22Rv1 (cell line): ENCODE measurements at regions not wholly inside any gene's neighbourhood (a gene's known extent, or its start where the extent isn't known, plus 50 kb on each side); places are given as distances from the start of the nearest gene placed in this dataset.

ENCODE experiments used
- H3K27ac ChIP-seq: fragments of 450-650 bp; 2 replicates; pipeline ENCODE4 v1.5.1; 2017
- ZFX ChIP-seq: fragments of 450-650 bp; IDR thresholded peaks from 2 replicates; pipeline ENCODE4 v1.6.1; 2017; ENCODE audit warnings: antibody characterized with exemption, borderline replicate concordance
- TF ChIP-seq, protein P1 (sequence below): fragments of 450-650 bp; IDR thresholded peaks from 2 replicates; pipeline ENCODE4 v1.5.1; 2017; ENCODE audit warnings: mild to moderate bottlenecking

DNA sequence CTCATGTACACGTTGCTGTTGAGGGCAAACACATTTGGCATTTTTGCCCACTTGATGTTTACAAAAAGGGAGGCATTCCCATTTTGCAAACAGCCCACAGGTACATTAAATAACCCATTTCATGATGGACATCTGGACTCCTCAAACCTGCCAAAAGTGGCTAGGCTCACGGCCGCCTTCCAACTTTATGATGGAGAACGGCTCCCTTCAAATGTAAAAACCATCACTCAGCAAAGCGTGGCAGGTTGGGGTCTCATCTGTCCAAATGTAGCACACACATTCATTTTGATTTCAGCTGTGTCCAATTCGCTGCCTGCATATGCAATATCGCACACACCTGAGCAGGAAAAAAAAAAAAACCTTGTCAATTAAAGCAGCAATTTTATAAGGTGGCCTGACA lies 417.8 kb downstream of the TMEM114 start:
- H3K27ac ChIP-seq, result no peak overlapping the region

DNA sequence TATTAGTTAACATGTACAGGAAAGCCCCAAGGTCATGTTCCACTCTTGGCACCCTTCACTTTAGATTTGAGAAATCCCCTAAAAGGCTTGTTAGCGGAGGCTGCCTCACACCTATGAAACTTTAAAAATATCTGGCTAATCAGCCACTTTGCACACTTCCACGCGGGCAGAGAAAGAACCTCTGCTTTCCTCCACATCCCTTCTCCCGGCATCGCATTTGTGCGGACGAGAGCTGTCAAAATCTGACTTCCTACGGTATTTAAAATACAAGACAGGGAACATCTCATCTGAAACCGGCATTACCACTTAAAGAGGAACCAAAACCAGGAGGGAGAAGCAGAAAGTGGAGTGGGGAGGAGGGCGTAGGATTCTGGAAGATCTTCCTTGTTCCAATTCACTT lies 422.3 kb downstream of the TMEM114 start:
- TF ChIP-seq, protein P1, sequence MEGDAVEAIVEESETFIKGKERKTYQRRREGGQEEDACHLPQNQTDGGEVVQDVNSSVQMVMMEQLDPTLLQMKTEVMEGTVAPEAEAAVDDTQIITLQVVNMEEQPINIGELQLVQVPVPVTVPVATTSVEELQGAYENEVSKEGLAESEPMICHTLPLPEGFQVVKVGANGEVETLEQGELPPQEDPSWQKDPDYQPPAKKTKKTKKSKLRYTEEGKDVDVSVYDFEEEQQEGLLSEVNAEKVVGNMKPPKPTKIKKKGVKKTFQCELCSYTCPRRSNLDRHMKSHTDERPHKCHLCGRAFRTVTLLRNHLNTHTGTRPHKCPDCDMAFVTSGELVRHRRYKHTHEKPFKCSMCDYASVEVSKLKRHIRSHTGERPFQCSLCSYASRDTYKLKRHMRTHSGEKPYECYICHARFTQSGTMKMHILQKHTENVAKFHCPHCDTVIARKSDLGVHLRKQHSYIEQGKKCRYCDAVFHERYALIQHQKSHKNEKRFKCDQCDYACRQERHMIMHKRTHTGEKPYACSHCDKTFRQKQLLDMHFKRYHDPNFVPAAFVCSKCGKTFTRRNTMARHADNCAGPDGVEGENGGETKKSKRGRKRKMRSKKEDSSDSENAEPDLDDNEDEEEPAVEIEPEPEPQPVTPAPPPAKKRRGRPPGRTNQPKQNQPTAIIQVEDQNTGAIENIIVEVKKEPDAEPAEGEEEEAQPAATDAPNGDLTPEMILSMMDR, result no peak
- no peak for TF ChIP-seq ZFX
- H3K27ac ChIP-seq, result no peak overlapping the region

More for the DNA sequence above, 417.8 kb downstream of the TMEM114 start:
- TF ChIP-seq ZFX, result no peak

DNA sequence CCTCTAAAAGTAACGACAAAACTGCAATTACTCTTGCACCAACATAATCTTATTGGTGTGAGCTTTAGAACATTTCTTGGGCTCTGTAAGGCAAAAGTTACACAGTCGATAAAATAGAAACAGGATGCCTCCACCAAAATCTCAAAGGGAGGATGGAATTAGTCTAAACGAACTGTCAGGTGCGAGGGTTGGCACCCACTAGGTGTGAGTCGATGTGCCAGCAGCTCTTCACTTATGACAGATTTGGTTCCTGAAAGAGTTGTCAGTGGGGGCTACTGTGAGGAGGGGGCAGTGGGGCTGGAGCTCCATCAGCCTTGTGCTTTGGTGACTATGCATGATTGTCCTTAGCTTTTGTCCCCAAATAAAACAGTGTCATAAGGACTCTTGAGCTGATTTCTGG lies 422.9 kb downstream of the TMEM114 start:
- no peak overlapping the region for H3K27ac ChIP-seq
- no peak for TF ChIP-seq ZFX
- TF ChIP-seq, protein P1, result no peak

DNA sequence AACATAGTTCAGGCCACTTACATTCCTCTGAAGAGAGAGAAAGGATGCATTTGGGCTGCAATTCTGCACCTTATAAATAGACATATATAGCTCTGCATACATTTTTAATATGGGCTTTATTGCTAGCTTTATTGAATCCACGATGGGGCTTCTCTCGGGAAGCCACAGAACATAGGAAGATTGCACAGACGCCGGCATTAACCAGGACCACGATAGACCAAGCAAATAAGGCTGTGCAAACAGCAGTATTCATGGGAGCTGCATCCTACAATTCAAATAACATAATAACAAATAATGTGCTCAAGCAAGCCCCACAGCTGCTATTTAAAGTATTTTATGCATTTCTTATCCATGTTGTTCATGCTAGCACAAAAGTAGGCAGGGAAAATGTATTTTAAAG lies 432.3 kb downstream of the TMEM114 start:
- no peak overlapping the region for H3K27ac ChIP-seq
- no peak for TF ChIP-seq ZFX
- TF ChIP-seq, protein P1, result no peak

DNA sequence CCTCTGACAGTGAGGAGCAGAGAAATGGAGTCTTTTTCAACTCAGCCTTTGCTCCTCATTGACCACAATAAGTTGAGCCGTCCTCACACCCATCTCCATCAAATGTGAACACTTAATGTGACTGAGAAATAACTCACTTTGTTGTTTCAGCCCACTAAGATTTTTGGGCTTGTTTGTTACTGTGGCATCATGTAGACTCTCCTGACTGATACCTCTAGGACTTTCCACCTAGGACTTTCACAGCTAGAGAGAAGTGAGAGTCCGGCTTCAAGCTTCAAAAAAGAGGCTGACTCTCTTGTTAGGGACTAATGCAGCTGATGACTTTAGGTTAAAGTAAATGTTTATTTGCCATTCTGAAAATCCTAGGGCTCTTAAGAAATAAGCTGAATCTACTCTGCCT lies 435.0 kb downstream of the TMEM114 start:
- H3K27ac ChIP-seq, result no peak overlapping the region
- TF ChIP-seq, protein P1, result no peak
- no peak for TF ChIP-seq ZFX

DNA sequence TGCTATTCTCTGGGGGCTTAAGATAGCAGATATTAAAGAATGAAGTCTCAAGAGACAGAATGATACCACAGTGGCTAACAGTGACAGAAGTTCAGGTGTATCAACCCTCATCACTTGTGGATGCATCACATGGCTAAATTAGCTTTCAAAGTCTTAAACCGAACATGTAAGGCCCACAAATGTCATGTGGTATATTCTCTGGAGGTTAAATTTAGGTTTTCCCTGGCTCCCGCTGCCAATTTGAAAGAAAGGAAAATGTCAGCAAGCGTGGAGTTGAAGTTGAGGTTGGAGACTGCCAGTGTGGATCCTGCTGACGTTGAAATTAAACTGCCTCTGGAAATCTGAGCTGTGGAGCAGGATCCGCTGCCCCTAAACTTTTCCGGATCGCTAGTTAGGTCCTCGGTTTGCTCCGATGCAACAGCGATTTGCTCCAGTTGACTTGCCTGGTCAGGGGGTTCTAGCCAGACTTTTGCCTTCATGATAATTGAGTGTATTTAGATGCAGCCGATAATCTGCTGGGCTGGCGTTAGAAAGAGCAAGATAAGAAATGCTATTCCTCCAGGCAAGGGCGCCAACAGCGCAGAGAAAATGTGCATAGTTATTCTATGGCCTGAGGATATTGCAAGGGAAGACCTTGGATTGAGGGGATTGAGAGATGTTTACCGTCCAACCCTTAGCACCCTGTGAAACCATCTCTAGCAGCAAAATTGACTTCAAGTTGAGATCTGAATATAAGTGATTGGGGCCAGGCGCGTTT lies 443.9 kb downstream of the TMEM114 start:
- TF ChIP-seq, protein P1, result no peak
- no peak for TF ChIP-seq ZFX
- H3K27ac ChIP-seq, result no peak overlapping the region

DNA sequence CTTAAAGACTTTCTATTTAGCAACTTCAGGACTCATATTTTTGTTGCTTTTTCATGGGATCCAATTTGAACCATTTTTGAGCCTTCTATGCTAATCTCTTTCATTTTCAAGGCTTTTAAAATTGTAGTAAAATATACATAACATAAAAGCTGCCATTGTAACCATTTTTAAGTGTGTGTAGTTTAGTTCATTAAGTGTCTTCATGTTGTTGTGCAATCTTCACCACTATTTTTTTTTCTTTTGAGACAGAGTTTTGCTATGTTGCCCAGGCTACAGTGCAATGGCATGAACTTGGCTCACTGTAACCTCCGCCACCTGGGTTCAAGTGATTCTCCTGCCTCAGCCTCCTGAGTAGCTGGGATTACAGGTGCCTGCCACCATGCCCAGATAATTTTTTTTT lies 451.6 kb downstream of the TMEM114 start:
- H3K27ac ChIP-seq, result no peak overlapping the region
- TF ChIP-seq, protein P1, result no peak
- no peak for TF ChIP-seq ZFX

DNA sequence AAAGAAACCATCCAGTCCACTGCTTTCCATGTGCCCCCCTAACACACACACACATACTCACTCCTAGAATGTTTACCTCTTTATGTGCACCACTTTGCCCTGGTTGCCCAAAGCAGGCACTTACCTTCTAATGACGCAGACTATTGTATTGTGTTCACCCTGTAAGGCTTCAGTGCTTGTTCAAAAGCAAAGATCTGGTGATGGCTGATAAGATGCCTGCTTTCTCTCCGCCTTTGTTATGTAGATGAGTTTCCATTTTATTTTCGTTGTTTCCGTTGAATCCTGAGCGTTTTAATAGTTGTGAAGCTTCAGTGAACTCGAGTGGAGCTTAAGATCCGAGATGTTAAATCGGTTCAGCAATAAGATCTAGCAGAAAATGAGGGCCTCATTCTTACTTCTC lies 452.7 kb downstream of the TMEM114 start:
- no peak overlapping the region for H3K27ac ChIP-seq
- TF ChIP-seq, protein P1, result no peak
- no peak for TF ChIP-seq ZFX
